ENCODE measurements at regions not wholly inside any gene's neighbourhood (a gene's known extent, or its start where the extent isn't known, plus 50 kb on each side); places are given as distances from the start of the nearest gene placed in this dataset.

- TF ChIP-seq CTCF (IDR thresholded peaks at IDR 0.05): no peak
- no peak for TF ChIP-seq POLR2A (IDR thresholded peaks at IDR 0.05)
These were observed 115.3 kb downstream of the FAT4 start for GRCh38 chr4:125430086-125430485.
